GM18868 (cell line): ENCODE measurements at regions not wholly inside any gene's neighbourhood (a gene's known extent, or its start where the extent isn't known, plus 50 kb on each side); places are given as distances from the start of the nearest gene placed in this dataset.
"Not testable (repeated sequence)": the region's sequence is repeated elsewhere in the genome, so short reads cannot be mapped to it uniquely, and the experiment has no call there.

ENCODE experiments used
- ATAC-seq: cut with Tn5 transposase; IDR thresholded peaks from one replicate; pipeline ENCODE4 v1.9.1; 2021; ENCODE audit warnings: mild to moderate bottlenecking, moderate library complexity; ENCODE audit not compliant: unreplicated experiment

DNA sequence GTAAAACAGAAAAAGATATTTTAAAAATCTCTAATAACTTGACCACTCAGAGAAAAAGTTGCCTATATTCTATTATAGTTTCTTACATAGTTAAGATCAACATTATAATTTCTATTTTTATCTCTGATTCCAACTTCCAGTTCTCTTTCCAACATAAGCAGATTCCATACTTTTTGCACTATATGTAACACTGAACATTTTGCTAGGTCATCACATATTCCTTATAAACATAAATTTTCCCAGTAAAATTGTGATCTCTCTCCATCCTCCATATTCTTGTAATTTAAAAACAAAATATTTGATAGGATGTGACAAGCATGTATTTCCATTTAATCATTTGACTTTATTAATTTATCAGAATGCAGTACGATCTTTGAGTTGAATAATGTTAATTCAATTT lies 170.4 kb upstream of the THSD7A start:
- no peak for ATAC-seq

GRCh38 chr7:12004581-12004980 lies 172.6 kb upstream of the THSD7A start:
- no peak for ATAC-seq

GRCh38 chr7:12007576-12007975 lies 175.6 kb upstream of the THSD7A start:
- no peak for ATAC-seq

DNA sequence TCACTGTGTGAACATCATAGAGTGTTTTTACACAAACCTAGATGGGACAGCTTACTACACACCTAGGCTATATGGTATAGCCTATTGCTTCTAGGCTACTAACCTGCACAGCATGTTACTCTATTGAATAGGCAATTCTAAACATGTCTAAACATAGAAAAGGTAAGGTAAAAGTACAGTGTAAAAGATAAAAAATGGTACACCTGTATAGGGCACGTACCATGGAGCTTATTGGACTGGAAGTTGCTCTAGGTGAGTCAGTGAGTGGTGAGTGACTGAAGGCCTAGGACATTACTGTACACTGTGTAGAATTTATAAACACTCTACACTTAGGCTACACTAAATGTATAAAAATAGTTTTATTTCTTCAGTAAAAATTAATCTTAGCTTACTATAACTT lies 182.0 kb upstream of the THSD7A start:
- ATAC-seq: no peak

DNA sequence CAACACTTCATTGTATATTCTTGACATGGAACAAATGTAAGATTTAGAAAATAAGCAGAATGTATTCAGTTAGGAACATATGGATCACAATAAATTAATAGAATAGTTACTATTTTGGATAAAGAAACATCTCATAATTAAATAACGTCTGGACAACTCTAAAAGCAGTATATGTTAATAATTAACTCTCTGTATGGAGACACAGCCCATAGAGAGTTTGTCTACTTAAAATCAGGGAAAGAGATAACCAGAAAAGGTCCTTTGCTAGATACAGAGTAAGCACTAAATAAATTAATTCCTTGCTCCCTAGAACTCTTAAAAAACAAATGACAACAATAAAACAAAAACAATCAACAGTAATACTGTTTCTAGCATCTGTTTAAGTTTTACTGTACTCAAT lies 184.4 kb upstream of the THSD7A start:
- no peak for ATAC-seq

GRCh38 chr7:12017046-12017445 lies 185.0 kb upstream of the THSD7A start:
- ATAC-seq: no peak

DNA sequence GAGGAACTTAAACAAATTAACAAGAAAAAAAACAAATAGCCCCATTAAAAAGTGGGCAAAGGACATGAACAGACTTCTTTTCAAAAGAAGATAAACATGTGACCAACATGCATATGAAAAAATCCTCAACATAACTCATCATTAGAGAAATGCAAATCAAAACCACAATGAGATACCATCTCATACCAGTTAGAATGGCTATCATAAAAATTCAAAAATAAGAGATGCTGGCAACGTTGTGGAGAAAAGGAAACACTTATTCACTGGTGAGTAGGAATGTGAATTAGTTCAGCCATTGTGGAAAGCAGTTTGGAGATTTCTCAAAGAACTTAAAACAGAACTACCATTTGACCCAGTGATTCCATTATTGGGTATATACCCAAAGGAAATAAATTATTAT lies 189.1 kb upstream of the TMEM106B start:
- not testable (repeated sequence) for ATAC-seq

- ATAC-seq: no peak
Measured at GRCh38 chr7:12025246-12025645, 185.8 kb upstream of the TMEM106B start.

DNA sequence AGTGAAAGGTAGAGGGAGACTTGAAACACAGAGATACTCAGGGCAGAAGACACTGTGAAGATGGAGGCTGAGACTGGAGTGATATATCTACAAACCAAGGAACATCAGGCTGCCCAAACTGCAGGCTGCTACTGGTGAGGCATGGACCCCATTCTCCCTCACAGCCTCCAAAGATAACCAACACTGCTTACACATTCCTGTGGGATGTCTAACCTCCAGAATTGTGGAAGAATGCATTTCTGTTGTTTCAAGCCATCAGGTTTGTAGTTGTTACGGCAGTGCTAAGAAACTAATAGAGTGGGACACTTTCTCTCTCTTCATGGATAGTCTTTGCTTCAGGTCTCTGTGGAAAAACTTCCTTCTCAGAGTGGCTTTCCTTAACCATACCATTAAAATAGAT lies 182.6 kb upstream of the TMEM106B start:
- no peak for ATAC-seq

- ATAC-seq: no peak
Measured at GRCh38 chr7:12030116-12030515, 181.0 kb upstream of the TMEM106B start.

- ATAC-seq: no peak
Measured at GRCh38 chr7:12031186-12031585, 179.9 kb upstream of the TMEM106B start.

DNA sequence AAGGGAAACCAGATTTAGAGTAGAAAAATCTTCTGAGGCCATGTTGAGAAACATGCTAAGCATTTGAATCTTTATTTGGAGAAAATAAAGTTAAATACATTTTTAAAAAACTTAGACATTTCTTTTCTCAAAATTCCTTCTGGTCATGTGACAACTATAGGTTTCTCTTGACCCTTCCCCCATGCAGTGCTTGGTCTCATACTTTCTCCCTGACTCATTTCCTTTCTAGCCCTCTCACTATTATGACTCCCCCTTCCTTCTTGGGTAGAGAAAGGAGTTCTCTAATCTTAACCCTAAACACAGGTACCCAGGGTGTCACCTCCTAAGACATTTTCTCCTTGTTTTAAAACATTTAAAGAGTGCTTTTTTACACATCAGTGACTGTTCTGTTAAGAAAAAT lies 179.5 kb upstream of the TMEM106B start:
- ATAC-seq: no peak

DNA sequence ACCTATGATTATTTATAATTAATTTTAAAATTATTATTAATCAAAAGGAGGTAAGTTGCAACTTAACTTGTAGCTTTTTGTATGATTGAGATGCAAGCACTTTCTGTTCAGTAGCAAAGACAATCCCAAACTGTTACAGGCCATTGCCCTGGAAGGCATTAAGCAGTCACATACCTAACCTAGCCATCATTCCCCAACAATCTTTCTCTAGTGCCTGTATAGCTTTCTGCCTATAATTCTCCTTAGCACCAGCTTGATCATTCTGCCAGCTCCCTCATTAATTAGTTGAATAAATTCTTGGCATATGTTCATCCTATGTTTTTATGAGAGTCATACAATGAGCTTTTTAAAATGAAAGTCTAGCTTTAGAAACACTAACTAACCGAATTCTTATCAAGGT lies 178.9 kb upstream of the TMEM106B start:
- ATAC-seq: no peak

- not testable (repeated sequence) for ATAC-seq
Measured at GRCh38 chr7:12043457-12043856, 167.6 kb upstream of the TMEM106B start.

DNA sequence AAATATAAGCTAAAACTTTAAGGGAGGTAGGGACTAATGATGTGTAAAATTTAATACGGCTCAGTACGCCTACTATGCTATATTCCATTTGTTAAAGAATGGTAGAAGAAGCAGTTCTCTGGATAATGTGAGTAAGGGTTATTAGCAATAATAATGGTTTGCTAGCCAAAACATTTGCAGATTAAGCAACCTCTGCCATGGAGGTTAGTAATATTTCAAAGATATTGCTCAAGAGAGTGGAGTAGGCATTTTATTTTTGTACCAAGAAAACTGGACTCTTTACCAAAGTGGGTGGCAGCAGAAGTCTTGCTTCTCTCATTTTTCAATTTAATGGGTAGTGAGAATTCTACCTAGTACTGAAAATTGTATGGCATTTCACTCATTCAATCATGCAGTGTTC lies 158.9 kb upstream of the TMEM106B start:
- no peak for ATAC-seq

- ATAC-seq: no peak
Measured at GRCh38 chr7:12053561-12053960, 157.5 kb upstream of the TMEM106B start.

DNA sequence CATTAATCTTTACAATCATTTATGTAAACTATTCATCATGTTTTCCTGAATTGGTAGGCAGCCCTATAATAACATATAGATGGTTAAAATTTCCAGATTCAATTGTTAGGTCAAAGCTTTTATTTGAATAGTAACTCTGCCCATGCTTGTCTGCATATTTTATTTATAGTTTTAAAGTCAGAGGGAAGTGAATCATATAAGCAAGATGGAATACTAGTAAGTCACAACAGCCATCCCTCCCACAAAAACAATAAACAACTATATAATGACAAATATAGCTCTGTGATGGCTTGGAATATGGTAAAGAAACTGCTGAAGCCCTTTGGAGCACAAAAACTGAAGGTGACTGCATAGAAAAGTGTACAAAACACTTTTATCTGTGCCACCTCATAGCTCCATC lies 156.3 kb upstream of the TMEM106B start:
- no peak for ATAC-seq

GRCh38 chr7:12056381-12056780 lies 154.7 kb upstream of the TMEM106B start:
- ATAC-seq: no peak

DNA sequence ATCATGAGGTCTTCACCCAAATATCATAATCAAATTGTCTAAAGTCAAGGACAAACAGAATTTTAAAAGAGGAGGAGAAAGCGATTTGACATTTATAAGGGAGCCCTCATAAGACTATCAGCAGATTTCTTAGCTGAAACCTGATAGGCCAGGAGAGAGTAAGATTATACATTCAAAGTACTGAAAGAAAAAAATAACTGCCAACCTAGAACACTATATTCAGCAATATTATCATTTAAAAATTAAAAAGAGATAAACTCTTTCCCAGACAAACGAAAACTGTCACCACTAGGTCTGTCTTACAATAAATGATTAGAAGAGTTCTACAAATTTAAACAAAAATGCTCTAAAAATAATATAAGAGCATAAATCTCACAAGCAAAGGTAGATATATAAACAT lies 154.1 kb upstream of the TMEM106B start:
- ATAC-seq: no peak

- no peak for ATAC-seq
Measured at GRCh38 chr7:12062062-12062461, 149.0 kb upstream of the TMEM106B start.

- no peak for ATAC-seq
Measured at GRCh38 chr7:12064586-12065127, 146.4 kb upstream of the TMEM106B start.

GRCh38 chr7:12066004-12066403 lies 145.1 kb upstream of the TMEM106B start:
- ATAC-seq: no peak

DNA sequence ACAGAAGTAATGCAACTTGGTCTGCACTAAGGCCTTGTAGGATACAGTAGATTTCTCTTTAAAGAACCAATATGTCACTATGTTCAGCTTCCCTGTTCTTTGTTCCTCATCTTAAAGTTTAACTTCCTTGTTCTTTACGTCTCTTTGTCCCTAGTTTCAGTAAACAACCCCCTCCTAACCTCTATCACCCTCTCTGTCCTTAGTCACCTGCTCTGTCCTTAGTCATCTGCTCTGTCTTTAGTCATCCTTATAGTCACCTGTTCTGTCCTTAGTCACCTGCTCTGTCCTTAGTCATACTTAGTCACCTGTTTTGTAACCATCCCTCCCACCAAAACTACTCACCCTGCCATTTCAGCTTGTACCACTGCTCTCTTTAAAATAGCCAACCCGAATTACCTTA lies 144.6 kb upstream of the TMEM106B start:
- peak; percentile 50 for ATAC-seq
